ENCODE measurements at regions not wholly inside any gene's neighbourhood (a gene's known extent, or its start where the extent isn't known, plus 50 kb on each side); places are given as distances from the start of the nearest gene placed in this dataset.

- peaks cover 15 to 78% (median 56%) of the 10 kb centered on the region in 5 donors for H3K27me3 Mint-ChIP-seq
- H3K27ac Mint-ChIP-seq: no peak overlapping the region
Observed at GRCh38 chr1:17913326-17914115, 158.4 kb downstream of the ACTL8 start.

DNA sequence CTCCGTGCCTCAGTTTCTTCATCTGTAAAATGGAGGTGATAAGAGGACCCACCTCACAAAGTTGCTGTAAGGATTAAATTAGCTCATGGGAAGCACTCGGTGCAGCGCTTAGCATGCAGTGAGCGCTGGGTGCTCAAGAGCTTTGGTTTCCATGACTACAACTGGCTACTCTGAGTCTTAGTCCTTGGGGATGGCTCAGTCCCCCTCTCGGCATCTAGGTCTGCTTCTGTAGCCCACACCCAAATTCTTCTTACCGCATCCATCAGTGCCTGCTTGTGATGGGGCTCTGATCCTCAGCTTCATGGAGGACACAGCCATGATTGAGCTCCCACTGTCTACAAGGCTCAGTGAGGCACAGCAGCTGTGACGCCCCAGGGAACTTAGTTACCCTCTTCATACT lies 159.0 kb downstream of the ACTL8 start:
- Mint-ChIP-seq H3K4me1 (no peaks in the 10 kb centered on the region), H3K27ac (no peak overlapping the region), H3K36me3 (no peaks in the 10 kb centered on the region), H3K27me3 (peaks cover 14 to 78% (median 58%) of the 10 kb centered on the region in 5 donors), H3K9me3 (peaks cover 0 to 3% (median 0%) of the 10 kb centered on the region in 11 donors), H3K4me3 (no peak overlapping the region)
- intact Hi-C loops (cut with micrococcal nuclease): no loop called here
- ATAC-seq: no peak
- Histone ChIP-seq H3K27ac (ENCODE audit: low read depth, low read length) (no peak overlapping the region), H3K4me3 (ENCODE audit: low read length) (no peak overlapping the region), H3K4me1 (ENCODE audit: control insufficient read depth in 2 of 2, insufficient read depth in 2 of 2, low read length in 2 of 2) (no peaks in the 10 kb centered on the region), H3K27me3 (ENCODE audit: control insufficient read depth in 2 of 2, insufficient read depth in 2 of 2, low read length in 2 of 2) (peaks cover 0 to 3% of the 10 kb centered on the region in 2 donors), H3K36me3 (ENCODE audit: control insufficient read depth in 2 of 3, insufficient read depth in 3 of 3, low read length in 3 of 3) (no peaks in the 10 kb centered on the region), H3K9me3 (ENCODE audit: control insufficient read depth in 2 of 3, low read length in 3 of 3) (no peaks in the 10 kb centered on the region)
- no peak for DNase-seq
- ChIA-PET POLR2A (no interaction called here), CTCF (no interaction called here)

More at GRCh38 chr1:17913326-17914115, 158.4 kb downstream of the ACTL8 start:
- H3K4me3 Mint-ChIP-seq: no peak overlapping the region
- DNase-seq (no peak), ATAC-seq (no peak)
- CTCF ChIA-PET: no interaction called here
- POLR2A ChIA-PET: no interaction called here
- Histone ChIP-seq H3K36me3 (ENCODE audit: control insufficient read depth in 2 of 3, insufficient read depth in 3 of 3, low read length in 3 of 3) (no peaks in the 10 kb centered on the region), H3K27ac (ENCODE audit: low read depth, low read length) (no peak overlapping the region), H3K27me3 (ENCODE audit: control insufficient read depth in 2 of 2, insufficient read depth in 2 of 2, low read length in 2 of 2) (peaks cover 0 to 3% of the 10 kb centered on the region in 2 donors), H3K9me3 (ENCODE audit: control insufficient read depth in 2 of 3, low read length in 3 of 3) (no peaks in the 10 kb centered on the region), H3K4me1 (ENCODE audit: control insufficient read depth in 2 of 2, insufficient read depth in 2 of 2, low read length in 2 of 2) (no peaks in the 10 kb centered on the region), H3K4me3 (ENCODE audit: low read length) (no peak overlapping the region)
- H3K4me1 Mint-ChIP-seq: no peaks in the 10 kb centered on the region
- H3K36me3 Mint-ChIP-seq: no peaks in the 10 kb centered on the region
- intact Hi-C loops (cut with micrococcal nuclease): no loop called here
- H3K9me3 Mint-ChIP-seq: peaks cover 0 to 2% (median 0%) of the 10 kb centered on the region in 11 donors

DNA sequence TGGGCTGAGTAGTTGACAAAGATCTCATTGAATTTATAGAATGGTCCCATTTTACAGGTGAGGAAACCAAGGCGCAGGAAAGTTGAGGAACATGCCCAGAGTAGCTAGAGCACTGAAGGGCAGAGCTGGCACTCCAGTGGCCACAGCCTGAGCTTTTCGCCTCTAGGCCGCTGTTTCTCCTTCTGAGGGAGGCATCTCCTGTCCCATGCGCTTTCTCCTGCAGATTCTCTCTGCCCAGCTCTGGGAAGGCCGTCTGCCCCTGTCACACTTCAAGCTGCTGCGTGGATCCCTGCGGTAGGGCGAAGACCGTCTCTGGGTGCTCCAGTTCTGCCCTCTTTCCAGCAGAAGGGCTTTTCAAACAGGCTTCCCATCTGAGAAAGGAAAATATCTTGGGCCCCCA lies 159.9 kb downstream of the ACTL8 start:
- H3K4me3 ChIP-seq (ENCODE audit: low read length): no peak overlapping the region
- no peaks in the 10 kb centered on the region for H3K36me3 ChIP-seq (ENCODE audit: control insufficient read depth in 2 of 3, insufficient read depth in 3 of 3, low read length in 3 of 3)
- no peak overlapping the region for H3K4me3 Mint-ChIP-seq
- H3K4me1 Mint-ChIP-seq: no peaks in the 10 kb centered on the region
- peaks cover 0 to 4% (median 0%) of the 10 kb centered on the region in 11 donors for H3K9me3 Mint-ChIP-seq
- H3K27ac Mint-ChIP-seq: no peak overlapping the region
- peaks cover 0 to 3% of the 10 kb centered on the region in 2 donors for H3K27me3 ChIP-seq (ENCODE audit: control insufficient read depth in 2 of 2, insufficient read depth in 2 of 2, low read length in 2 of 2)
- DNase-seq (no peak), ATAC-seq (no peak)
- H3K9me3 ChIP-seq (ENCODE audit: control insufficient read depth in 2 of 3, low read length in 3 of 3): no peaks in the 10 kb centered on the region
- peaks cover 8 to 82% (median 60%) of the 10 kb centered on the region in 5 donors for H3K27me3 Mint-ChIP-seq
- POLR2A ChIA-PET: no interaction called here
- no peak overlapping the region for H3K27ac ChIP-seq (ENCODE audit: low read depth, low read length)
- H3K4me1 ChIP-seq (ENCODE audit: control insufficient read depth in 2 of 2, insufficient read depth in 2 of 2, low read length in 2 of 2): no peaks in the 10 kb centered on the region
- CTCF ChIA-PET: no interaction called here
- intact Hi-C loops (cut with micrococcal nuclease): no loop called here
- H3K36me3 Mint-ChIP-seq: no peaks in the 10 kb centered on the region

- peaks cover 3 to 83% (median 60%) of the 10 kb centered on the region in 5 donors for H3K27me3 Mint-ChIP-seq
- H3K27ac Mint-ChIP-seq: no peak overlapping the region
- no peak overlapping the region for H3K4me3 Mint-ChIP-seq
- Histone ChIP-seq H3K36me3 (ENCODE audit: control insufficient read depth in 2 of 3, insufficient read depth in 3 of 3, low read length in 3 of 3) (no peaks in the 10 kb centered on the region), H3K27ac (ENCODE audit: low read depth, low read length) (no peak overlapping the region), H3K9me3 (ENCODE audit: control insufficient read depth in 2 of 3, low read length in 3 of 3) (no peaks in the 10 kb centered on the region), H3K27me3 (ENCODE audit: control insufficient read depth in 2 of 2, insufficient read depth in 2 of 2, low read length in 2 of 2) (peaks cover 0 to 3% of the 10 kb centered on the region in 2 donors), H3K4me3 (ENCODE audit: low read length) (no peak overlapping the region), H3K4me1 (ENCODE audit: control insufficient read depth in 2 of 2, insufficient read depth in 2 of 2, low read length in 2 of 2) (no peaks in the 10 kb centered on the region)
- ATAC-seq (no peak), DNase-seq (no peak)
- no peaks in the 10 kb centered on the region for H3K36me3 Mint-ChIP-seq
- H3K4me1 Mint-ChIP-seq: no peaks in the 10 kb centered on the region
- H3K9me3 Mint-ChIP-seq: peaks cover 0 to 4% (median 0%) of the 10 kb centered on the region in 11 donors
- intact Hi-C loops (cut with micrococcal nuclease): no loop called here
- ChIA-PET CTCF (no interaction called here), POLR2A (no interaction called here)
Observed at GRCh38 chr1:17915511-17916197, 160.5 kb downstream of the ACTL8 start.

DNA sequence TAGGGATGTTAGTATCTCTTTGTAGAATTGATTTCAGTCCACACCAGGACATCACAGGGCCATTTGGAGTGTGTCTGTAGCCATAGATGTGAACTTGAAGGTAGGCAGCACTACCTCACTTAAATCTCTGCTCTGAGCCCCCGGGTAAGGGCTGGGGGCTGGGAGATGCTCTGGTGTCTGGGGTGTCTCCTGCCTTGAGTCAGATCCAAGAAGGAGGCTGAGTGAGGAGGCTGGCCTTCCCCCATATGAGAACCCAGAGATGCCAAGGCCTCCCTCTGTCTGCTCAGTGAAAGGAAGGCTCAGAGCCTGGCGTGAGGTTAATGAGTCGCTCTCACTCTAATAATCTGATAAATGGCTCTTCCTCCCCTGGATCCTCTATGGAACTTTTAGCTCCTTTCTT lies 161.6 kb downstream of the ACTL8 start:
- Mint-ChIP-seq H3K36me3 (no peaks in the 10 kb centered on the region), H3K4me3 (no peak overlapping the region), H3K27me3 (peaks cover 3 to 80% (median 60%) of the 10 kb centered on the region in 5 donors), H3K9me3 (peaks cover 0 to 4% (median 0%) of the 10 kb centered on the region in 11 donors), H3K27ac (no peak overlapping the region), H3K4me1 (no peaks in the 10 kb centered on the region)
- Histone ChIP-seq H3K27me3 (ENCODE audit: control insufficient read depth in 2 of 2, insufficient read depth in 2 of 2, low read length in 2 of 2) (peaks cover 0 to 3% of the 10 kb centered on the region in 2 donors), H3K36me3 (ENCODE audit: control insufficient read depth in 2 of 3, insufficient read depth in 3 of 3, low read length in 3 of 3) (no peaks in the 10 kb centered on the region), H3K9me3 (ENCODE audit: control insufficient read depth in 2 of 3, low read length in 3 of 3) (no peaks in the 10 kb centered on the region), H3K27ac (ENCODE audit: low read depth, low read length) (no peak overlapping the region), H3K4me3 (ENCODE audit: low read length) (no peak overlapping the region), H3K4me1 (ENCODE audit: control insufficient read depth in 2 of 2, insufficient read depth in 2 of 2, low read length in 2 of 2) (no peaks in the 10 kb centered on the region)
- ATAC-seq (no peak), DNase-seq (no peak)
- intact Hi-C loops (cut with micrococcal nuclease): no loop called here
- ChIA-PET POLR2A (no interaction called here), CTCF (no interaction called here)

GRCh38 chr1:17919525-17920439 lies 164.6 kb downstream of the ACTL8 start:
- no peaks in the 10 kb centered on the region for H3K36me3 Mint-ChIP-seq
- H3K9me3 Mint-ChIP-seq: peaks cover 0 to 6% (median 0%) of the 10 kb centered on the region in 11 donors
- CTCF ChIA-PET: no interaction called here
- no peak overlapping the region for H3K4me3 Mint-ChIP-seq
- no peak overlapping the region for H3K4me3 ChIP-seq (ENCODE audit: low read length)
- H3K4me1 ChIP-seq (ENCODE audit: control insufficient read depth in 2 of 2, insufficient read depth in 2 of 2, low read length in 2 of 2): no peaks in the 10 kb centered on the region
- peaks cover 0 to 5% (median 0%) of the 10 kb centered on the region in 7 donors for H3K4me1 Mint-ChIP-seq
- H3K9me3 ChIP-seq (ENCODE audit: control insufficient read depth in 2 of 3, low read length in 3 of 3): no peaks in the 10 kb centered on the region
- intact Hi-C loops (cut with micrococcal nuclease): no loop called here
- H3K27ac ChIP-seq (ENCODE audit: low read depth, low read length): no peak overlapping the region
- H3K27ac Mint-ChIP-seq: no peak overlapping the region
- H3K27me3 ChIP-seq (ENCODE audit: control insufficient read depth in 2 of 2, insufficient read depth in 2 of 2, low read length in 2 of 2): peaks cover 0 to 3% of the 10 kb centered on the region in 2 donors
- H3K27me3 Mint-ChIP-seq: peaks cover 3 to 68% (median 55%) of the 10 kb centered on the region in 5 donors
- ATAC-seq: no peak
- no peaks in the 10 kb centered on the region for H3K36me3 ChIP-seq (ENCODE audit: control insufficient read depth in 2 of 3, insufficient read depth in 3 of 3, low read length in 3 of 3)
- POLR2A ChIA-PET: no interaction called here
- no peak for DNase-seq

All from naive thymus-derived CD4-positive, alpha-beta T cell (primary cell).